ENCODE measurements at regions not wholly inside any gene's neighbourhood (a gene's known extent, or its start where the extent isn't known, plus 50 kb on each side); places are given as distances from the start of the nearest gene placed in this dataset.
A peak's percentile ranks its signal among the peaks of the same experiment; 100 is the strongest.

DNA sequence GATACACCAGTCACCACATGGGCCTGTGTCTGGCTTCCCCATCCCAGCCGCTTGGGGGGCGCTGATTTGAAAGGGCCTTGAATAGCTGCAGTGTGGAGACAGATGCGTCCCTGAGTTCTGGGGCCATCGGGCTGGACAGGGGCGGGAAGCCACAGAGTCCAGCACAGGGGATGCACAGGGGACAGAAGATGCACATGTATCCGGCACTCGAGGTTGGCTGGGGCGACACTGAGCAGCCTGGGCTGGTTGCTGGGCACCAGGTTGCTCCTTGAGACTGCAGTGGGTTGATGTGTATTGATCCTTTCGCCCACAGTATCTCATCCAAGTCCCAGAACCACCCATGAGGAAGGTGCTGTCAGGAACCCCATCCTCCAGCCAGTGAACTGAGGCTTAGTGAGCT, 99.3 kb upstream of the SYT13 start:
- H3K27ac ChIP-seq (ENCODE audit: low read depth), result no peak overlapping the region
- no peaks in the 10 kb centered on the region for H3K36me3 Mint-ChIP-seq (ENCODE audit: low read depth)
- no peak overlapping the region for H3K4me3 Mint-ChIP-seq

DNA sequence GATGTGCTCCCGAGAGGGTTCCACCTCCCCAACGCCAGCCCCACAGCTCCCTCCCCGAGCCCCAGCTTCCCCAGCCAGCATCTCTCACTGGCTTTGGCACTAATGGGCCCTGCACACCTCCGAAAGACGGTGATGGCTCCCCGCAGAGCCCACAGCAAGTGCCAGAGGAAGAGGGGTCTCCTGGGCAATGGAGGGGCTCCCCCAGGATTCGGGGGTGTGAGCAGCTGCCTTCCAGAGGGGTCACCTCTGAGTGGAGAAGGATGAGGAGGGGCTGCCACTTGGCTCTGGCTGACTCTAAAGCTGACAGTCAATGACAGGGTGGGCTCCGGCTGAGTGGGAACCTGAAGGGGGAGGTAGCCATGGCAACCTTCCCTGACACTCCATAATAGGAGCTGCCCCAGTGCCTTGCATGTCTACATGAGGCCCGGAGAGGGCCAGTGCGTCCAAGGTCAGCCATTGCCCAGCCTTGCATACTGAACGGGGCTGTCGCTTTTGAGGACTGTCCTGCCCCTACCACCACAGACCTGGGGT, 98.6 kb upstream of the SYT13 start:
- ATAC-seq (peak; percentile 34; the same call in 2 of the 3 replicates), DNase-seq (ENCODE audit: low spot score) (no peak)
- no peaks in the 10 kb centered on the region for H3K9me3 Mint-ChIP-seq
- Histone ChIP-seq H3F3A (replicated peaks; ENCODE audit: low read depth) (no peaks in the 10 kb centered on the region), H2AFZ (no peak overlapping the region), H3K27ac (ENCODE audit: low read depth) (no peak overlapping the region), H3K9me2 (ENCODE audit: insufficient read depth) (no peaks in the 10 kb centered on the region), H4K20me1 (replicated peaks; ENCODE audit: insufficient read depth) (no peaks in the 10 kb centered on the region), H3K79me2 (replicated peaks; ENCODE audit: insufficient read depth) (no peaks in the 10 kb centered on the region), H3K27me3 (ENCODE audit: insufficient read depth) (no peaks in the 10 kb centered on the region), H3K4me2 (no peak overlapping the region), H3K4me1 (ENCODE audit: insufficient read depth) (no peaks in the 10 kb centered on the region), H3K36me3 (ENCODE audit: insufficient read depth) (no peaks in the 10 kb centered on the region), H3K4me3 (no peak overlapping the region)
- H3K4me3 Mint-ChIP-seq, result no peak overlapping the region
- no peak overlapping the region for H3K27ac Mint-ChIP-seq
- H3K36me3 Mint-ChIP-seq (ENCODE audit: low read depth), result no peaks in the 10 kb centered on the region
- peaks cover 9% of the 10 kb centered on the region for H3K27me3 Mint-ChIP-seq (ENCODE audit: insufficient read depth, low read depth, poor library complexity)
- peaks cover 11% of the 10 kb centered on the region for H3K4me1 Mint-ChIP-seq
- no peak for TF ChIP-seq EZH2phosphoT487 (IDR thresholded peaks at IDR 0.05; ENCODE audit: unreplicated experiment)
- TF ChIP-seq, protein P1, sequence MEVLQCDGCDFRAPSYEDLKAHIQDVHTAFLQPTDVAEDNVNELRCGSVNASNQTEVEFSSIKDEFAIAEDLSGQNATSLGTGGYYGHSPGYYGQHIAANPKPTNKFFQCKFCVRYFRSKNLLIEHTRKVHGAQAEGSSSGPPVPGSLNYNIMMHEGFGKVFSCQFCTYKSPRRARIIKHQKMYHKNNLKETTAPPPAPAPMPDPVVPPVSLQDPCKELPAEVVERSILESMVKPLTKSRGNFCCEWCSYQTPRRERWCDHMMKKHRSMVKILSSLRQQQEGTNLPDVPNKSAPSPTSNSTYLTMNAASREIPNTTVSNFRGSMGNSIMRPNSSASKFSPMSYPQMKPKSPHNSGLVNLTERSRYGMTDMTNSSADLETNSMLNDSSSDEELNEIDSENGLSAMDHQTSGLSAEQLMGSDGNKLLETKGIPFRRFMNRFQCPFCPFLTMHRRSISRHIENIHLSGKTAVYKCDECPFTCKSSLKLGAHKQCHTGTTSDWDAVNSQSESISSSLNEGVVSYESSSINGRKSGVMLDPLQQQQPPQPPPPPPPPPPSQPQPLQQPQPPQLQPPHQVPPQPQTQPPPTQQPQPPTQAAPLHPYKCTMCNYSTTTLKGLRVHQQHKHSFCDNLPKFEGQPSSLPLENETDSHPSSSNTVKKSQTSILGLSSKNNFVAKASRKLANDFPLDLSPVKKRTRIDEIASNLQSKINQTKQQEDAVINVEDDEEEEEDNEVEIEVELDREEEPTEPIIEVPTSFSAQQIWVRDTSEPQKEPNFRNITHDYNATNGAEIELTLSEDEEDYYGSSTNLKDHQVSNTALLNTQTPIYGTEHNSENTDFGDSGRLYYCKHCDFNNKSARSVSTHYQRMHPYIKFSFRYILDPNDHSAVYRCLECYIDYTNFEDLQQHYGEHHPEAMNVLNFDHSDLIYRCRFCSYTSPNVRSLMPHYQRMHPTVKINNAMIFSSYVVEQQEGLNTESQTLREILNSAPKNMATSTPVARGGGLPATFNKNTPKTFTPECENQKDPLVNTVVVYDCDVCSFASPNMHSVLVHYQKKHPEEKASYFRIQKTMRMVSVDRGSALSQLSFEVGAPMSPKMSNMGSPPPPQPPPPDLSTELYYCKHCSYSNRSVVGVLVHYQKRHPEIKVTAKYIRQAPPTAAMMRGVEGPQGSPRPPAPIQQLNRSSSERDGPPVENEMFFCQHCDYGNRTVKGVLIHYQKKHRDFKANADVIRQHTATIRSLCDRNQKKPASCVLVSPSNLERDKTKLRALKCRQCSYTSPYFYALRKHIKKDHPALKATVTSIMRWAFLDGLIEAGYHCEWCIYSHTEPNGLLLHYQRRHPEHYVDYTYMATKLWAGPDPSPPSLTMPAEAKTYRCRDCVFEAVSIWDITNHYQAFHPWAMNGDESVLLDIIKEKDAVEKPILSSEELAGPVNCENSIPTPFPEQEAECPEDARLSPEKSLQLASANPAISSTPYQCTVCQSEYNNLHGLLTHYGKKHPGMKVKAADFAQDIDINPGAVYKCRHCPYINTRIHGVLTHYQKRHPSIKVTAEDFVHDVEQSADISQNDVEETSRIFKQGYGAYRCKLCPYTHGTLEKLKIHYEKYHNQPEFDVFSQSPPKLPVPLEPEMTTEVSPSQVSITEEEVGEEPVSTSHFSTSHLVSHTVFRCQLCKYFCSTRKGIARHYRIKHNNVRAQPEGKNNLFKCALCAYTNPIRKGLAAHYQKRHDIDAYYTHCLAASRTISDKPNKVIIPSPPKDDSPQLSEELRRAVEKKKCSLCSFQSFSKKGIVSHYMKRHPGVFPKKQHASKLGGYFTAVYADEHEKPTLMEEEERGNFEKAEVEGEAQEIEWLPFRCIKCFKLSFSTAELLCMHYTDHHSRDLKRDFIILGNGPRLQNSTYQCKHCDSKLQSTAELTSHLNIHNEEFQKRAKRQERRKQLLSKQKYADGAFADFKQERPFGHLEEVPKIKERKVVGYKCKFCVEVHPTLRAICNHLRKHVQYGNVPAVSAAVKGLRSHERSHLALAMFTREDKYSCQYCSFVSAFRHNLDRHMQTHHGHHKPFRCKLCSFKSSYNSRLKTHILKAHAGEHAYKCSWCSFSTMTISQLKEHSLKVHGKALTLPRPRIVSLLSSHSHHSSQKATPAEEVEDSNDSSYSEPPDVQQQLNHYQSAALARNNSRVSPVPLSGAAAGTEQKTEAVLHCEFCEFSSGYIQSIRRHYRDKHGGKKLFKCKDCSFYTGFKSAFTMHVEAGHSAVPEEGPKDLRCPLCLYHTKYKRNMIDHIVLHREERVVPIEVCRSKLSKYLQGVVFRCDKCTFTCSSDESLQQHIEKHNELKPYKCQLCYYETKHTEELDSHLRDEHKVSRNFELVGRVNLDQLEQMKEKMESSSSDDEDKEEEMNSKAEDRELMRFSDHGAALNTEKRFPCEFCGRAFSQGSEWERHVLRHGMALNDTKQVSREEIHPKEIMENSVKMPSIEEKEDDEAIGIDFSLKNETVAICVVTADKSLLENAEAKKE (CRISPR knock-in tag; IDR thresholded peaks at IDR 0.05), result no peak
- TF ChIP-seq CREB1 (CRISPR knock-in tag; IDR thresholded peaks at IDR 0.05; ENCODE audit: low read depth), result no peak
- TF ChIP-seq ZNF114 (CRISPR knock-in tag; IDR thresholded peaks at IDR 0.05), result no peak
- TF ChIP-seq, protein P2, sequence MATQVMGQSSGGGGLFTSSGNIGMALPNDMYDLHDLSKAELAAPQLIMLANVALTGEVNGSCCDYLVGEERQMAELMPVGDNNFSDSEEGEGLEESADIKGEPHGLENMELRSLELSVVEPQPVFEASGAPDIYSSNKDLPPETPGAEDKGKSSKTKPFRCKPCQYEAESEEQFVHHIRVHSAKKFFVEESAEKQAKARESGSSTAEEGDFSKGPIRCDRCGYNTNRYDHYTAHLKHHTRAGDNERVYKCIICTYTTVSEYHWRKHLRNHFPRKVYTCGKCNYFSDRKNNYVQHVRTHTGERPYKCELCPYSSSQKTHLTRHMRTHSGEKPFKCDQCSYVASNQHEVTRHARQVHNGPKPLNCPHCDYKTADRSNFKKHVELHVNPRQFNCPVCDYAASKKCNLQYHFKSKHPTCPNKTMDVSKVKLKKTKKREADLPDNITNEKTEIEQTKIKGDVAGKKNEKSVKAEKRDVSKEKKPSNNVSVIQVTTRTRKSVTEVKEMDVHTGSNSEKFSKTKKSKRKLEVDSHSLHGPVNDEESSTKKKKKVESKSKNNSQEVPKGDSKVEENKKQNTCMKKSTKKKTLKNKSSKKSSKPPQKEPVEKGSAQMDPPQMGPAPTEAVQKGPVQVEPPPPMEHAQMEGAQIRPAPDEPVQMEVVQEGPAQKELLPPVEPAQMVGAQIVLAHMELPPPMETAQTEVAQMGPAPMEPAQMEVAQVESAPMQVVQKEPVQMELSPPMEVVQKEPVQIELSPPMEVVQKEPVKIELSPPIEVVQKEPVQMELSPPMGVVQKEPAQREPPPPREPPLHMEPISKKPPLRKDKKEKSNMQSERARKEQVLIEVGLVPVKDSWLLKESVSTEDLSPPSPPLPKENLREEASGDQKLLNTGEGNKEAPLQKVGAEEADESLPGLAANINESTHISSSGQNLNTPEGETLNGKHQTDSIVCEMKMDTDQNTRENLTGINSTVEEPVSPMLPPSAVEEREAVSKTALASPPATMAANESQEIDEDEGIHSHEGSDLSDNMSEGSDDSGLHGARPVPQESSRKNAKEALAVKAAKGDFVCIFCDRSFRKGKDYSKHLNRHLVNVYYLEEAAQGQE (IDR thresholded peaks at IDR 0.05; ENCODE audit: unreplicated experiment), result no peak
- no peak for TF ChIP-seq STAT1 (IDR thresholded peaks at IDR 0.05; ENCODE audit: unreplicated experiment)
- TF ChIP-seq, protein P3, sequence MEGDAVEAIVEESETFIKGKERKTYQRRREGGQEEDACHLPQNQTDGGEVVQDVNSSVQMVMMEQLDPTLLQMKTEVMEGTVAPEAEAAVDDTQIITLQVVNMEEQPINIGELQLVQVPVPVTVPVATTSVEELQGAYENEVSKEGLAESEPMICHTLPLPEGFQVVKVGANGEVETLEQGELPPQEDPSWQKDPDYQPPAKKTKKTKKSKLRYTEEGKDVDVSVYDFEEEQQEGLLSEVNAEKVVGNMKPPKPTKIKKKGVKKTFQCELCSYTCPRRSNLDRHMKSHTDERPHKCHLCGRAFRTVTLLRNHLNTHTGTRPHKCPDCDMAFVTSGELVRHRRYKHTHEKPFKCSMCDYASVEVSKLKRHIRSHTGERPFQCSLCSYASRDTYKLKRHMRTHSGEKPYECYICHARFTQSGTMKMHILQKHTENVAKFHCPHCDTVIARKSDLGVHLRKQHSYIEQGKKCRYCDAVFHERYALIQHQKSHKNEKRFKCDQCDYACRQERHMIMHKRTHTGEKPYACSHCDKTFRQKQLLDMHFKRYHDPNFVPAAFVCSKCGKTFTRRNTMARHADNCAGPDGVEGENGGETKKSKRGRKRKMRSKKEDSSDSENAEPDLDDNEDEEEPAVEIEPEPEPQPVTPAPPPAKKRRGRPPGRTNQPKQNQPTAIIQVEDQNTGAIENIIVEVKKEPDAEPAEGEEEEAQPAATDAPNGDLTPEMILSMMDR (conservative IDR thresholded peaks at IDR 0.05; ENCODE audit: low read depth in 2 of 2), result no peak
- TF ChIP-seq, protein P4, sequence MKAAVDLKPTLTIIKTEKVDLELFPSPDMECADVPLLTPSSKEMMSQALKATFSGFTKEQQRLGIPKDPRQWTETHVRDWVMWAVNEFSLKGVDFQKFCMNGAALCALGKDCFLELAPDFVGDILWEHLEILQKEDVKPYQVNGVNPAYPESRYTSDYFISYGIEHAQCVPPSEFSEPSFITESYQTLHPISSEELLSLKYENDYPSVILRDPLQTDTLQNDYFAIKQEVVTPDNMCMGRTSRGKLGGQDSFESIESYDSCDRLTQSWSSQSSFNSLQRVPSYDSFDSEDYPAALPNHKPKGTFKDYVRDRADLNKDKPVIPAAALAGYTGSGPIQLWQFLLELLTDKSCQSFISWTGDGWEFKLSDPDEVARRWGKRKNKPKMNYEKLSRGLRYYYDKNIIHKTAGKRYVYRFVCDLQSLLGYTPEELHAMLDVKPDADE (IDR thresholded peaks at IDR 0.05), result no peak
- TF ChIP-seq NANOG (IDR thresholded peaks at IDR 0.05; ENCODE audit: borderline replicate concordance), result no peak

More for the DNA sequence above, 99.3 kb upstream of the SYT13 start:
- Histone ChIP-seq H3K36me3 (ENCODE audit: insufficient read depth) (no peaks in the 10 kb centered on the region), H3K9me2 (ENCODE audit: insufficient read depth) (no peaks in the 10 kb centered on the region), H4K20me1 (replicated peaks; ENCODE audit: insufficient read depth) (no peaks in the 10 kb centered on the region), H3K4me2 (no peak overlapping the region), H3K4me1 (ENCODE audit: insufficient read depth) (no peaks in the 10 kb centered on the region), H3K4me3 (no peak overlapping the region), H2AFZ (no peak overlapping the region), H3F3A (replicated peaks; ENCODE audit: low read depth) (no peaks in the 10 kb centered on the region), H3K27me3 (ENCODE audit: insufficient read depth) (no peaks in the 10 kb centered on the region), H3K79me2 (replicated peaks; ENCODE audit: insufficient read depth) (no peaks in the 10 kb centered on the region)
- no peak overlapping the region for H3K27ac Mint-ChIP-seq
- H3K9me3 Mint-ChIP-seq, result no peaks in the 10 kb centered on the region
- DNase-seq (ENCODE audit: low spot score) (no peak), ATAC-seq (peak; percentile 21; the same call in 1 of the 3 replicates)
- no peak for TF ChIP-seq JUNB (IDR thresholded peaks at IDR 0.05; ENCODE audit: unreplicated experiment)
- TF ChIP-seq STAT1 (IDR thresholded peaks at IDR 0.05; ENCODE audit: unreplicated experiment), result no peak
- H3K27me3 Mint-ChIP-seq (ENCODE audit: insufficient read depth, low read depth, poor library complexity), result peaks cover 9% of the 10 kb centered on the region
- H3K4me1 Mint-ChIP-seq, result peaks cover 11% of the 10 kb centered on the region

Measured in GM23338 (cell line).